ENCODE measurements at regions not wholly inside any gene's neighbourhood (a gene's known extent, or its start where the extent isn't known, plus 50 kb on each side); places are given as distances from the start of the nearest gene placed in this dataset.

- 3% methylated on average over 4 of the region's 4 CpGs for WGBS (ENCODE audit: insufficient coverage, low coverage, missing lambda C conversion rate)
- no peak for DNase-seq (ENCODE audit: extremely low read depth in 1 of 4, low spot score in 3 of 4)
- Histone ChIP-seq H3K79me2 (ENCODE audit: control insufficient read depth, insufficient read depth, low read length) (no peaks in the 10 kb centered on the region), H3K36me3 (ENCODE audit: control insufficient read depth, insufficient read depth, low read length) (no peaks in the 10 kb centered on the region), H3K4me1 (replicated peaks in 1 of 2; ENCODE audit: control insufficient read depth in 2 of 2, insufficient read depth in 2 of 2, low read length in 2 of 2) (no peaks in the 10 kb centered on the region), H3K27me3 (ENCODE audit: control insufficient read depth in 2 of 2, insufficient read depth in 2 of 2, low read length in 2 of 2) (peaks cover 0 to 5% of the 10 kb centered on the region in 2 experiments; a peak in 1 of 5 replicates), H4K20me1 (replicated peaks; ENCODE audit: control insufficient read depth, insufficient read depth, low read length) (no peaks in the 10 kb centered on the region), H3K27ac (ENCODE audit: extremely low read depth, low read depth, low read length) (no peak overlapping the region), H3K9me1 (ENCODE audit: control insufficient read depth, insufficient read depth, low read length) (no peaks in the 10 kb centered on the region), H3K4me3 (no peak overlapping the region), H3K4me2 (ENCODE audit: insufficient read depth, low read length) (no peak overlapping the region), H2AFZ (ENCODE audit: low read depth, low read length) (no peak overlapping the region), H3K9ac (ENCODE audit: insufficient read depth in 1 of 2, low read depth in 2 of 2, low read length in 2 of 2) (no peak overlapping the region), H3K9me3 (replicated peaks; ENCODE audit: control insufficient read depth, insufficient read depth, low read depth, low read length) (no peaks in the 10 kb centered on the region)
- no TSS peak for BruUV-seq (replicated peaks)
- TF ChIP-seq GATAD2B (IDR thresholded peaks at IDR 0.05; ENCODE audit: borderline replicate concordance), result no peak
- TF ChIP-seq DDX20 (tag; IDR thresholded peaks at IDR 0.05; ENCODE audit: low read depth), result no peak
- TF ChIP-seq NFYB (IDR thresholded peaks at IDR 0.05; ENCODE audit: extremely low read depth, insufficient read length), result no peak
- TF ChIP-seq GABPB2 (CRISPR knock-in tag; conservative IDR thresholded peaks at IDR 0.05), result no peak
- TF ChIP-seq HMGN3 (IDR thresholded peaks at IDR 0.05; ENCODE audit: borderline replicate concordance, extremely low read depth, insufficient read length, low read depth, low read length), result no peak
- CTCF ChIA-PET (ENCODE audit: low intra/inter-chr PET ratio), result no interaction called here
- POLR2A ChIA-PET, result interaction anchor here (0.6 kb wide), 2 partner anchors 567 to 640 kb away, joined by 3 read pairs; no protein-coding TSS in a partner anchor
- no peak for FAIRE-seq
- no peak for ATAC-seq
- in situ Hi-C loops (cut with MboI), result no loop called here
- intact Hi-C loops (cut with micrococcal nuclease), result no loop called here
These were observed 81.8 kb upstream of the MAP3K1 start for GRCh38 chr5:56733580-56733979.

- Histone ChIP-seq H3K36me3 (ENCODE audit: control insufficient read depth, insufficient read depth, low read length) (no peaks in the 10 kb centered on the region), H2AFZ (ENCODE audit: low read depth, low read length) (no peak overlapping the region), H3K4me2 (ENCODE audit: insufficient read depth, low read length) (no peak overlapping the region), H3K9ac (ENCODE audit: insufficient read depth in 1 of 2, low read depth in 2 of 2, low read length in 2 of 2) (no peak overlapping the region), H3K27ac (ENCODE audit: extremely low read depth, low read depth, low read length) (no peak overlapping the region), H4K20me1 (replicated peaks; ENCODE audit: control insufficient read depth, insufficient read depth, low read length) (no peaks in the 10 kb centered on the region), H3K4me1 (replicated peaks in 1 of 2; ENCODE audit: control insufficient read depth in 2 of 2, insufficient read depth in 2 of 2, low read length in 2 of 2) (no peaks in the 10 kb centered on the region), H3K79me2 (ENCODE audit: control insufficient read depth, insufficient read depth, low read length) (no peaks in the 10 kb centered on the region), H3K27me3 (ENCODE audit: control insufficient read depth in 2 of 2, insufficient read depth in 2 of 2, low read length in 2 of 2) (peaks cover 0 to 5% of the 10 kb centered on the region in 2 experiments; a peak in 3 of 5 replicates), H3K9me1 (ENCODE audit: control insufficient read depth, insufficient read depth, low read length) (no peaks in the 10 kb centered on the region), H3K4me3 (no peak overlapping the region), H3K9me3 (replicated peaks; ENCODE audit: control insufficient read depth, insufficient read depth, low read depth, low read length) (no peaks in the 10 kb centered on the region)
- POLR2A ChIA-PET, result no interaction called here
- ATAC-seq (no peak), FAIRE-seq (no peak), DNase-seq (ENCODE audit: extremely low read depth in 1 of 4, low spot score in 3 of 4) (no peak)
- no TSS peak for BruUV-seq (replicated peaks)
- intact Hi-C loops (cut with micrococcal nuclease), result no loop called here
- in situ Hi-C loops (cut with MboI), result no loop called here
- WGBS (ENCODE audit: insufficient coverage, low coverage, missing lambda C conversion rate), result 21% methylated on average over 6 of the region's 6 CpGs
- CTCF ChIA-PET (ENCODE audit: low intra/inter-chr PET ratio), result no interaction called here
- TF ChIP-seq ZNF436 (CRISPR knock-in tag; IDR thresholded peaks at IDR 0.05) (no peak), ZNF57 (CRISPR knock-in tag; IDR thresholded peaks at IDR 0.05) (no peak), CBFA2T3 (IDR thresholded peaks at IDR 0.05) (no peak)
These were observed 83.2 kb upstream of the MAP3K1 start for GRCh38 chr5:56732121-56732520.

Data from K562 (cell line).